ACC112 (cell line): ENCODE measurements at regions not wholly inside any gene's neighbourhood (a gene's known extent, or its start where the extent isn't known, plus 50 kb on each side); places are given as distances from the start of the nearest gene placed in this dataset.

ENCODE experiments used
- H2AFZ ChIP-seq: fragments of 200-600 bp; sonication (generic); one replicate; pipeline ENCODE4 v1.6.0; 2017; ENCODE audit warnings: antibody characterized with exemption, low read length; ENCODE audit not compliant: unreplicated experiment
- H3K27ac ChIP-seq: fragments of 200-600 bp; sonication (generic); 2 replicates; pipeline ENCODE4 v1.5.1; 2014; ENCODE audit warnings: low read depth, mild to moderate bottlenecking, antibody characterized with exemption, low read length, moderate library complexity
- H3K27me3 ChIP-seq: fragments of 200-600 bp; sonication (generic); 2 replicates; pipeline ENCODE4 v1.6.1; 2014; ENCODE audit warnings: mild to moderate bottlenecking, antibody characterized with exemption, low read length, moderate library complexity, mixed read lengths; ENCODE audit not compliant: insufficient read depth
- H3K36me3 ChIP-seq: fragments of 200-600 bp; sonication (generic); 2 replicates; pipeline ENCODE4 v1.6.1; 2016; ENCODE audit warnings: mild to moderate bottlenecking, antibody characterized with exemption, low read length, moderate library complexity, mixed read lengths; ENCODE audit not compliant: insufficient read depth
- H3K4me1 ChIP-seq: fragments of 200-600 bp; sonication (generic); one replicate; pipeline ENCODE4 v1.6.1; 2016; ENCODE audit warnings: low read length, mixed read lengths; ENCODE audit not compliant: insufficient read depth, unreplicated experiment, control insufficient read depth
- H3K4me3 ChIP-seq: fragments of 200-600 bp; sonication (generic); 2 replicates; pipeline ENCODE4 v1.5.1; 2014; ENCODE audit warnings: mild to moderate bottlenecking, low read depth, low read length
- H3K79me2 ChIP-seq: fragments of 200-600 bp; sonication (generic); one replicate; pipeline ENCODE4 v1.6.0; 2016; ENCODE audit warnings: low read length; ENCODE audit not compliant: control insufficient read depth, unreplicated experiment, insufficient read depth

DNA sequence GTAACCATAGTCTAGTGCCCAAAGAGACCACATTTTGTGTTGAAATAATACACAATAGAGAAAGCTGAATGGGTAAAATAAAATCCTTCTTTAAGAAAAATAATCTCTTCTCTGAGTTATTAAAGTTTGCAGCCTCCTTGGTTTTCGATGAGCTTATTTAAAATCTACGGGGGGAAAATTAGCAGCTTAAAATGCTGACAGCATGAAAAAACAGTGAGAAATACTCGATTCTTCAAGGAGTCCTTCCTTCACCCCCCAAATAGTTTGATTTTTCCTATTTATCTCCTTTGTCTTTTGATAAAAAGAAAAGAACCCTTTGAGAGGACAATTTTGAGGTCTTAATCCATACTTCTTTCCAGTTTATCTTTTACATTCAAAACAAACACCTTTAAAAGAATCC, 394.0 kb upstream of the B3GALT2 start:
- H2AFZ ChIP-seq = no peak overlapping the region
- H3K27me3 ChIP-seq = no peaks in the 10 kb centered on the region
- H3K79me2 ChIP-seq = no peaks in the 10 kb centered on the region
- no peaks in the 10 kb centered on the region for H3K4me1 ChIP-seq
- no peak overlapping the region for H3K27ac ChIP-seq
- no peaks in the 10 kb centered on the region for H3K36me3 ChIP-seq
- H3K4me3 ChIP-seq = no peak overlapping the region

DNA sequence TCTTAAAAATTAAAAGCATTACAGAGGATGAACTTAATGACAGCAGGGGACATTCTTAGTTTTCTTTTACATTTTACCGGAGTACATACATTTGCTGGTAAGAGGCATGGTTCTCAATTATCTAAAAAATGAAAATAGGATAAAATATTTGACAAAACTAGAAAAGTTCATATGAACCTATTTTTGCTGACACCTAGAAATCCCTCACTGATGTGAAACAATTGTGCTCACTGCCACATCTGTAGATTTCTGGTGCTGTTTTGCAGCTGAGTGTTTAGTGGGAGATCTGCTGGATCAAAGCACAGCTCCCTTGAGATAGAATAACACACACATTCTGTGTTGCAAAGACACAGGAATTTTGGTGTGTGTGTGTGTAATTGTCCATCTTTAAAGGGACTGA, 392.9 kb upstream of the B3GALT2 start:
- H3K27me3 ChIP-seq = no peaks in the 10 kb centered on the region
- no peak overlapping the region for H2AFZ ChIP-seq
- no peaks in the 10 kb centered on the region for H3K79me2 ChIP-seq
- no peaks in the 10 kb centered on the region for H3K4me1 ChIP-seq
- no peak overlapping the region for H3K4me3 ChIP-seq
- no peak overlapping the region for H3K27ac ChIP-seq
- no peaks in the 10 kb centered on the region for H3K36me3 ChIP-seq

DNA sequence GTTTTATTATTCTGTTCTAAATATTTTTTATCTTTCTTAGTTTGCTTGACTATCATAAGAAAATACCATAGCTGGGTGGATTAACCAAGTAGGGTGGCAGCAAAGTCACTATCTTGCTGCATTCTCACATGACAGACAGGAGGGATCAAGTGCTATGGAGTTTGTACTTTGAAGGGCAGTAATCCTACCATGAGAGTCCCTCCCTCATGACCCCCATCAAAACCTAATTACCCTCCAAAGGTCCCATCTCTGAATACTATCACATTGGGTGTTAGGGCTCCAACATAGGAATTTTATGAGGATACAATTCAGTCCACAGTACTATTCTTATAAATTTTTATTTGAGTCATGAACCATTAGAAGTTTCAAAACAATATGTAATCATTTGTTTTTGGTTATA, 388.5 kb upstream of the B3GALT2 start:
- Histone ChIP-seq H3K79me2 (no peaks in the 10 kb centered on the region), H3K36me3 (no peaks in the 10 kb centered on the region), H3K4me1 (peaks cover 3% of the 10 kb centered on the region), H3K27ac (no peak overlapping the region), H3K27me3 (no peaks in the 10 kb centered on the region), H2AFZ (no peak overlapping the region), H3K4me3 (no peak overlapping the region)

DNA sequence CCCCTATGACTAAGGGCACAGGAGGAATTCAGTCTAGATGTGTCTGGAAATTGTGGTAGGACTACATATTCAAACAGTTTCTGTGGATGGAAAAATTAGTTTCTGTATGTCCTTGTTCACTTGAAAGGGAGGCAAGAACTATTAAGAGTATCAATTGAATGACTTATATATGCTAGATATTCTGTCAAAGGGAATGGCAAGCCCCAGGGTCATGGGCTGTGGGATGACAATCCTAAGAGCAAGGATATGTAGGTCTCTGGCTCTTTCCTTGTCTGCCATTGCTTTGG, 383.5 kb upstream of the B3GALT2 start:
- Histone ChIP-seq H3K36me3 (no peaks in the 10 kb centered on the region), H3K4me1 (peaks cover 10% of the 10 kb centered on the region), H3K27ac (peak overlapping the region; percentile 65), H3K27me3 (no peaks in the 10 kb centered on the region), H3K79me2 (no peaks in the 10 kb centered on the region), H3K4me3 (no peak overlapping the region), H2AFZ (peak overlapping the region; percentile 21)

DNA sequence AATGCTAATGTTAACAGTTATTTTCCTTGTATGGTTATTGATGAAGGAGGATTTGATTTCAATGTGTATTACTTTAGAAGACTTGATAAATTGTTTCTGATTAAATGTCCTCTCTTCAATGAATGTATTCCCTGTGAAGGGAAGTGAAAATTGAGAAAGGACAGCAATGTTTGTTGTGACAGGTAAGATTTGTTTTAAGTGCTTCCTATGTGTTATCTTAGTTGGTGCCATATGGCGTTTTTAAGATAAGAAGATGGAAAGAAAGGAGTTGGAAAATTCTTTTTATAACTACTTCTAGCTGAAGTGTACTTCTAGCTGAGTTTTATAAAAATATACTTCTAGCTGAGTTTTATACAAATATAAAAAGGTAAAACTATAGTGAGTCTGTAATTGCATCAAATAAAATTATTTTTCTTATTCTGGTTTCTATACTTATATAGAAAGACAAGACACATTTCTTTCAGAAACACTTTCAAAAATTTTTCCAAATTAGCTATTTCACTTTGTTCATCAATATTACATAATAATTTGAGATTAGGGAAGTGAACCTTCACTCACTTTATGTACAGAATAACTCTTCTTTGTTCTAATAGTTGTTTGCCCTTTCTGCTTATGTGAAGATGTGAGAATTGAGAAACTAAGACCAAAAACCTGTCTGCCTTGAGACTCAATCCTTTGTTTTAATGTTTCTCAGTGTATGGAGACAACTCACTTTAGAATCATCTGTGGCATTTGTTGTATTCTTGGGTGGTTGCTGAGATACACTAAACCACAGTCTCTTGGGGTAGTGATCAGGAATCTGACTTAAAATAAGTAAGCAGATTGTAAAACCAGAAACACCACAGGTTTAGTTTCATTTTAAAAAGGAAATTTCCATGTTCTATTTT, 382.9 kb upstream of the B3GALT2 start:
- H3K36me3 ChIP-seq = no peaks in the 10 kb centered on the region
- no peaks in the 10 kb centered on the region for H3K27me3 ChIP-seq

DNA sequence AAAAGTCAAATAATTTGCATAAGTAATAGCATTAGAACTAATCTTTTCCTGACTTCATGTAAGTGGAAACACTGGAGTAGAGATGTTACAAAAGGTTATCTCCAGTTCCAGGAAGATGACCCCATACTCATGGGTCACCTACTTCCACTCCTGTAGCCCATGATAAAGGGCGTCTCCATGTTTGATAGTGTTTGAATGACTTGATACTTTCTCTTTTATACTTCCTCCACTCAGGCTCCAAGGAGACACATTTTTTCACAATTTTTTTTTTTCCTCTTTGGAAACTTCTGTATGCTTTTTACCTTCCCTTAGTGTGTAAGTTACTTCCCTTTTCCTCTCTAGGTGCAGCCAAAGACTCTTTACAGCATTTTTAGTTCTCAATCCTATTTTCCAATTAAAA, 382.1 kb upstream of the B3GALT2 start:
- no peaks in the 10 kb centered on the region for H3K36me3 ChIP-seq
- H3K27ac ChIP-seq = no peak overlapping the region
- H2AFZ ChIP-seq = no peak overlapping the region
- H3K27me3 ChIP-seq = no peaks in the 10 kb centered on the region
- no peak overlapping the region for H3K4me3 ChIP-seq
- no peaks in the 10 kb centered on the region for H3K79me2 ChIP-seq
- peaks cover 10% of the 10 kb centered on the region for H3K4me1 ChIP-seq

More for the DNA sequence above, 382.9 kb upstream of the B3GALT2 start:
- Histone ChIP-seq H2AFZ (peak overlapping the region; percentile 30), H3K79me2 (no peaks in the 10 kb centered on the region), H3K27ac (peak overlapping the region; percentile 65), H3K4me1 (peaks cover 10% of the 10 kb centered on the region), H3K4me3 (no peak overlapping the region)

DNA sequence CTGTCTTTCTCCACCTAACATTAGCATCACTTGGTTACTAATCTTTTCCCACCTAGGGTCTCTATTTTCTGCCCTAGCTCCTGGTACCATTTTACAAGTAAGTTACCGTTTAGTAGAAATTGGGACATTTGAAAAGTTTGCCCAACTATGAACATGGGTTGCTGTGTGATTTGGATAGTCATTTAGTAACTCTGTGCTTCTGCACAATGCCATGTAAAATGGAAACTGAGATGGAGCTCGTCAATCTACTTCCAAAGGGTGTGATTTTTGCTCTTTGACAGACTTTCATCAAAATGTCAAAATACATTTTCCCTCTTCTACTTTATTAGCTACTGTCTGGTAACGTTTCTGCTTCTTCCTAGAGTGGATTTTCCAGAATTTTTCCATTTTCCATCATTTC, 381.5 kb upstream of the B3GALT2 start:
- H3K36me3 ChIP-seq = no peaks in the 10 kb centered on the region
- no peak overlapping the region for H3K27ac ChIP-seq
- no peaks in the 10 kb centered on the region for H3K27me3 ChIP-seq
- H2AFZ ChIP-seq = no peak overlapping the region
- H3K4me1 ChIP-seq = peaks cover 10% of the 10 kb centered on the region
- no peaks in the 10 kb centered on the region for H3K79me2 ChIP-seq
- no peak overlapping the region for H3K4me3 ChIP-seq

DNA sequence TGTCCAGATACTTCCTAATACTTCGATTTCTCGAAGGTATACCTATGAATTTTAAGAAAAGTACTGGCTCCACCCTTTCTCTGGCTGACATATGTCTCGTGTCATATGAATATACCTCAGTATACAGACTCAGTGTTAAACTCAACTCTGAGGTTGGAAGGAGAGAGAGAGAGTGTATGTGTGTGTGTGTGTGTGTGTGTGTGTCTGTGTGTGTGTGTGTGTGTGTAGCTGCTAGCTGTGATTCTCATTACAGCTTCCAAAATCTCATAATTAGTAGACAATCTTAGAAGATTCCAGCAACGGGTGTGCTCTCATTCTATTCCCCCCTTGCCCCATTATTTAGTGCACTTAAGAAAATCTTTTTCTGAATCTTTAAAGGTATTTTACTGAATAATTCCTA, 380.3 kb upstream of the B3GALT2 start:
- H3K36me3 ChIP-seq = no peaks in the 10 kb centered on the region

DNA sequence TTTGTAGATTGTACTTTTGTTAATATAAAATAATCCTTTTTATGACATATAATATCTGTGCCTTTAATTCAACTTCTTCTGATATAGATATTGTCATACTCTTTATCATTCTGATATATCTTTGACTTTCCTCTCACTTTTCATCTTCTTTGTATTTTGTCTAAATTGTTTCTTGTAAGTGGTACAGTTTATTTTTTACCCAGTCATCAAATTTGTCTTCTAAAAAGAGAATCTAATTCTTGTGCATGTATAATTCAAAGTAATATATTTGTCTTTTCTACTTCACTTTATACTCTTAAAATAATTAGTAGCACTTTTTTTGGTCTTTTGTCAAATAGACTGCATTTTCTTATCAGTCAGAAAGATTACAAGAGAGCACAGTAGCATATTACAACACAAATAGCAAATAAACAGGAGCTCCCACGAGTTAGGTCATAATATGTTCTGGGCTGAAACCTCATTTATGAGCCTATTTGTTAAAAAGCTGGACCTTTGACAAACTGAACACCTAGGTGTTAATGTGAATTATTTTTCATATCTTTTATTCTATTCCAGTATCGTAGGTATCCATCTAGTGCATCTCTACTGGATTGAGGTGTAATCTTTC, 379.7 kb upstream of the B3GALT2 start:
- Histone ChIP-seq H2AFZ (no peak overlapping the region), H3K27me3 (no peaks in the 10 kb centered on the region)

More for the DNA sequence above, 380.3 kb upstream of the B3GALT2 start:
- H3K27ac ChIP-seq = no peak overlapping the region
- no peak overlapping the region for H2AFZ ChIP-seq
- H3K4me3 ChIP-seq = no peak overlapping the region
- no peaks in the 10 kb centered on the region for H3K79me2 ChIP-seq
- H3K27me3 ChIP-seq = no peaks in the 10 kb centered on the region
- H3K4me1 ChIP-seq = peaks cover 10% of the 10 kb centered on the region

GRCh38 chr1:193562121-193562520, 375.7 kb upstream of the B3GALT2 start:
- H2AFZ ChIP-seq = no peak overlapping the region
- H3K27me3 ChIP-seq = no peaks in the 10 kb centered on the region
- H3K79me2 ChIP-seq = no peaks in the 10 kb centered on the region
- H3K36me3 ChIP-seq = no peaks in the 10 kb centered on the region
- H3K4me3 ChIP-seq = no peak overlapping the region
- no peak overlapping the region for H3K27ac ChIP-seq
- no peaks in the 10 kb centered on the region for H3K4me1 ChIP-seq

More for the DNA sequence above, 379.7 kb upstream of the B3GALT2 start:
- Histone ChIP-seq H3K79me2 (no peaks in the 10 kb centered on the region), H3K4me3 (no peak overlapping the region), H3K36me3 (no peaks in the 10 kb centered on the region), H3K4me1 (peaks cover 10% of the 10 kb centered on the region), H3K27ac (no peak overlapping the region)

DNA sequence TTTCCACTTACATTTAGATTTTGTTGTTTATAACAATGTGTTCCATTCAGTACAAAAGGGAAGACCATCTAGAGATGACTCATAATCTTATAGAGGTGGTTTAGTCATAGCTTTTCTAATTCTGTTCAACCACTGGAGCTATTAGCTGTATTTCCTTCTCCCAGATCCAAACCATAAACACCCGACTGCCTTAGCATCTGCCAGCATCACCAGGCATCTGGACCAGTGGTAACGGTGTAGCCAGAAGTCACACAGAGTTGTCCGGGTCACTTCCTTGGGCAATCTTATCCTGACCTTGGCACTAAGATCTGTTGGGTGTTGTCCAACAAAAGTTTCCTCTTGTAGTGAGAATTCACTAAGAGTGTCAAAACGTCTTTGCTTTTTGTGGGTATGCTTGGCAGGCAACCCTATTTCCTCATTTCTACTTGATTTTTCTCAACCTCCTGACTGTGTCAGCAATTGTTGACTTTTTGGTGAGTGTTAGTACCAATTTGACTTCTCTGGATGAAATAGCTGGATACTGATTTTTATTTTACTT, 372.1 kb upstream of the B3GALT2 start:
- Histone ChIP-seq H3K36me3 (no peaks in the 10 kb centered on the region), H3K4me1 (no peaks in the 10 kb centered on the region), H3K4me3 (no peak overlapping the region), H2AFZ (no peak overlapping the region), H3K27me3 (no peaks in the 10 kb centered on the region), H3K27ac (peak overlapping the region; percentile 14; the same call in 1 of the 2 replicates), H3K79me2 (no peaks in the 10 kb centered on the region)
